H1 (cell line): ENCODE measurements at regions not wholly inside any gene's neighbourhood (a gene's known extent, or its start where the extent isn't known, plus 50 kb on each side); places are given as distances from the start of the nearest gene placed in this dataset.

Experiments used
- BCL11A ChIP-seq, 2 experiments: IDR thresholded peaks; one replicate each; pipeline ENCODE4 v1.6.1; 2011; ENCODE audit warnings: low read depth in 2 of 2, low read length in 2 of 2, mild to moderate bottlenecking in 2 of 2
- CHD1 ChIP-seq: IDR thresholded peaks from 2 replicates; pipeline ENCODE4 v1.6.1; 2012; ENCODE audit warnings: low read depth, low read length, improper control_type of control experiment
- CHD2 ChIP-seq: IDR thresholded peaks from 2 replicates; pipeline ENCODE4 v1.6.1; 2012; ENCODE audit warnings: low read length, improper control_type of control experiment
- CTBP2 ChIP-seq: IDR thresholded peaks from 2 replicates; pipeline ENCODE4 v1.7.0; 2011; ENCODE audit warnings: borderline replicate concordance, mild to moderate bottlenecking, moderate library complexity, mixed read lengths, low read length; ENCODE audit not compliant: insufficient read depth, insufficient read length
- FOSL1 ChIP-seq: IDR thresholded peaks from 2 replicates; pipeline ENCODE4 v1.6.1; 2011; ENCODE audit warnings: mild to moderate bottlenecking, low read depth, low read length, moderate library complexity; ENCODE audit not compliant: insufficient read depth
- MAFK ChIP-seq: IDR thresholded peaks from 2 replicates; pipeline ENCODE4 v1.6.1; 2012; ENCODE audit warnings: low read depth, mild to moderate bottlenecking, improper control_type of control experiment, low read length
- RNF2 ChIP-seq: fragments of 200-900, 300-1000 bp; sonication (generic); IDR thresholded peaks from 2 replicates; pipeline ENCODE4 v1.7.1; 2016; ENCODE audit warnings: borderline replicate concordance, low read depth, mild to moderate bottlenecking, antibody characterized with exemption, low read length; ENCODE audit not compliant: poor library complexity, severe bottlenecking; ENCODE audit errors: missing control alignments
- SIRT6 ChIP-seq: IDR thresholded peaks from one replicate; pipeline ENCODE4 v1.7.1; 2012; ENCODE audit warnings: low read length, inconsistent platforms
- TAF1 ChIP-seq: IDR thresholded peaks from 2 replicates; pipeline ENCODE4 v1.6.1; 2011; ENCODE audit warnings: mild to moderate bottlenecking, low read depth, low read length
- TF ChIP-seq, protein P1 (sequence below), 3 experiments: IDR thresholded peaks; 1 replicate in 2 of 3; 2 replicates in 1 of 3; pipeline versions ENCODE4 v1.5.1 to v1.6.1; 2011; ENCODE audit warnings: low read length in 3 of 3, mild to moderate bottlenecking in 3 of 3, inconsistent platforms in 2 of 3, low read depth in 1 of 3, moderate library complexity in 1 of 3; ENCODE audit not compliant: insufficient read depth in 1 of 3; ENCODE audit errors: control extremely low read depth in 1 of 3
- TF ChIP-seq, protein P2 (sequence below): IDR thresholded peaks from 2 replicates; pipeline ENCODE4 v1.6.1; 2012; ENCODE audit warnings: inconsistent platforms

DNA sequence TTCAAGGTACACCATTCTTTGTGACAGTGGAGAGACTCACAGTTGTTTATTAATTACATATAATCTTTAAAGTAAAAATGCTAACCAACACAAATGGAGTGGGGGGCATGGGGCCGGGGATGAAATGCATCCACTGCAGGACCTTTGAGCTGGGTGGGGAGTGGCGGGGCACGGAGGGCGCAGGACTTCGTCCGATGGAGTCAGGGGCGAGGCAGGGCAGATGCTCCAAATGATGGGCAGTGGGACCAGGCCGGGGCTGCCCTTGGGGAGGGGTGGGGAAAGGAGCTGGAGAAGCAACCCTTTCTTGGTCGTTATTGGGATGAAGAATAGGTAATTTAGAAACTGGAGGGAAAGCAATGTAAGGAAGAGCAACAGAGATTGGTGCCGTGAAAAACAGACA is 220.0 kb downstream of the TEX29 start:
- TF ChIP-seq, protein P1, sequence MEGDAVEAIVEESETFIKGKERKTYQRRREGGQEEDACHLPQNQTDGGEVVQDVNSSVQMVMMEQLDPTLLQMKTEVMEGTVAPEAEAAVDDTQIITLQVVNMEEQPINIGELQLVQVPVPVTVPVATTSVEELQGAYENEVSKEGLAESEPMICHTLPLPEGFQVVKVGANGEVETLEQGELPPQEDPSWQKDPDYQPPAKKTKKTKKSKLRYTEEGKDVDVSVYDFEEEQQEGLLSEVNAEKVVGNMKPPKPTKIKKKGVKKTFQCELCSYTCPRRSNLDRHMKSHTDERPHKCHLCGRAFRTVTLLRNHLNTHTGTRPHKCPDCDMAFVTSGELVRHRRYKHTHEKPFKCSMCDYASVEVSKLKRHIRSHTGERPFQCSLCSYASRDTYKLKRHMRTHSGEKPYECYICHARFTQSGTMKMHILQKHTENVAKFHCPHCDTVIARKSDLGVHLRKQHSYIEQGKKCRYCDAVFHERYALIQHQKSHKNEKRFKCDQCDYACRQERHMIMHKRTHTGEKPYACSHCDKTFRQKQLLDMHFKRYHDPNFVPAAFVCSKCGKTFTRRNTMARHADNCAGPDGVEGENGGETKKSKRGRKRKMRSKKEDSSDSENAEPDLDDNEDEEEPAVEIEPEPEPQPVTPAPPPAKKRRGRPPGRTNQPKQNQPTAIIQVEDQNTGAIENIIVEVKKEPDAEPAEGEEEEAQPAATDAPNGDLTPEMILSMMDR (IDR thresholded peaks at IDR 0.05; ENCODE audit: control extremely low read depth in 1 of 3, insufficient read depth in 1 of 3, low read depth in 1 of 3, low read length in 3 of 3) = no peak
- TF ChIP-seq BCL11A (IDR thresholded peaks at IDR 0.05; ENCODE audit: low read depth in 2 of 2, low read length in 2 of 2) (no peak), CTBP2 (no peak), MAFK (no peak), CHD1 (no peak), RNF2 (no peak), FOSL1 (no peak), TAF1 (no peak), CHD2 (no peak), SIRT6 (no peak)
- TF ChIP-seq, protein P2, sequence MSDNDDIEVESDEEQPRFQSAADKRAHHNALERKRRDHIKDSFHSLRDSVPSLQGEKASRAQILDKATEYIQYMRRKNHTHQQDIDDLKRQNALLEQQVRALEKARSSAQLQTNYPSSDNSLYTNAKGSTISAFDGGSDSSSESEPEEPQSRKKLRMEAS = no peak
